MM.1S (cell line): ENCODE measurements at regions not wholly inside any gene's neighbourhood (a gene's known extent, or its start where the extent isn't known, plus 50 kb on each side); places are given as distances from the start of the nearest gene placed in this dataset.

Experiments used
- DNase-seq: peaks from one replicate; pipeline ENCODE4 v3.0.0-alpha.2; 2015
- H2AFZ ChIP-seq: fragments of 300-600 bp; sonication (generic); 2 replicates; pipeline ENCODE4 v1.6.0; 2016; ENCODE audit warnings: antibody characterized with exemption, low read length
- H3F3A ChIP-seq: fragments of 300-600 bp; sonication (generic); 2 replicates; pipeline ENCODE4 v1.6.1; 2016; ENCODE audit warnings: mild to moderate bottlenecking, antibody characterized with exemption, low read length, moderate library complexity, mixed read lengths; ENCODE audit not compliant: insufficient read depth
- H3K27ac ChIP-seq: fragments of 300-600 bp; sonication (generic); 2 replicates; pipeline ENCODE4 v1.5.1; 2016; ENCODE audit warnings: mild to moderate bottlenecking, low read length
- H3K27me3 ChIP-seq: fragments of 300-600 bp; sonication (generic); replicated peaks from 2 replicates; pipeline ENCODE4 v1.6.0; 2016; ENCODE audit warnings: low read length; ENCODE audit not compliant: insufficient read depth
- H3K36me3 ChIP-seq: fragments of 300-600 bp; sonication (generic); replicated peaks from 2 replicates; pipeline ENCODE4 v1.6.1; 2016; ENCODE audit warnings: mild to moderate bottlenecking, low read length, mixed read lengths; ENCODE audit not compliant: insufficient read depth
- H3K4me1 ChIP-seq: fragments of 300-600 bp; sonication (generic); 2 replicates; pipeline ENCODE4 v1.6.1; 2016; ENCODE audit warnings: low read length, mixed read lengths
- H3K4me2 ChIP-seq: fragments of 300-600 bp; sonication (generic); 2 replicates; pipeline ENCODE4 v1.6.0; 2016; ENCODE audit warnings: low read depth, low read length
- H3K4me3 ChIP-seq: fragments of 300-600 bp; sonication (generic); 2 replicates; pipeline ENCODE4 v1.5.1; 2016; ENCODE audit warnings: low read length, mixed read lengths
- H3K79me2 ChIP-seq: fragments of 300-600 bp; sonication (generic); 2 replicates; pipeline ENCODE4 v1.6.1; 2016; ENCODE audit warnings: mixed run types, low read length, mixed read lengths
- H3K9ac ChIP-seq: fragments of 300-600 bp; sonication (generic); 2 replicates; pipeline ENCODE4 v1.6.1; 2016; ENCODE audit warnings: low read length, mixed read lengths
- H3K9me2 ChIP-seq: fragments of 300-600 bp; sonication (generic); replicated peaks from 2 replicates; pipeline ENCODE4 v1.6.1; 2016; ENCODE audit warnings: mild to moderate bottlenecking, low read length, mixed read lengths; ENCODE audit not compliant: insufficient read depth
- H3K9me3 ChIP-seq: fragments of 300-600 bp; sonication (generic); replicated peaks from 2 replicates; pipeline ENCODE4 v1.6.1; 2016; ENCODE audit warnings: mild to moderate bottlenecking, low read length, mixed read lengths; ENCODE audit not compliant: insufficient read depth
- H4K20me1 ChIP-seq: fragments of 300-600 bp; sonication (generic); 2 replicates; pipeline ENCODE4 v1.6.1; 2016; ENCODE audit warnings: mild to moderate bottlenecking, low read length, moderate library complexity, mixed read lengths; ENCODE audit not compliant: insufficient read depth
- CTCF ChIP-seq: fragments of 300-600 bp; sonication (generic); IDR thresholded peaks from 2 replicates; pipeline ENCODE4 v1.5.1; 2016; ENCODE audit warnings: antibody characterized with exemption, low read length, mixed read lengths
- EZH2 ChIP-seq: fragments of 300-600 bp; sonication (generic); optimal IDR thresholded peaks from 2 replicates; pipeline ENCODE3; 2017; ENCODE audit warnings: low read depth, mild to moderate bottlenecking, antibody characterized with exemption, low read length, mixed read lengths
- EZH2phosphoT487 ChIP-seq: fragments of 300-600 bp; sonication (generic); IDR thresholded peaks from 2 replicates; pipeline ENCODE4 v1.6.1; 2018; ENCODE audit warnings: antibody characterized with exemption, low read length

GRCh38 chrX:21276736-21277433 is 97.3 kb upstream of the CNKSR2 start:
- Histone ChIP-seq H4K20me1 (no peaks in the 10 kb centered on the region), H3F3A (no peaks in the 10 kb centered on the region), H3K4me1 (no peaks in the 10 kb centered on the region), H3K27ac (no peak overlapping the region), H3K4me2 (no peak overlapping the region), H3K9me3 (no peaks in the 10 kb centered on the region), H3K9me2 (no peaks in the 10 kb centered on the region), H3K36me3 (no peaks in the 10 kb centered on the region), H3K79me2 (no peaks in the 10 kb centered on the region), H3K4me3 (no peak overlapping the region), H3K9ac (no peak overlapping the region), H3K27me3 (no peaks in the 10 kb centered on the region), H2AFZ (no peak overlapping the region)
- DNase-seq = no peak
- no peak for TF ChIP-seq EZH2phosphoT487
- TF ChIP-seq CTCF = no peak
- no peak for TF ChIP-seq EZH2

- no peak overlapping the region for H3K4me2 ChIP-seq
- H3K9me3 ChIP-seq = no peaks in the 10 kb centered on the region
- no peaks in the 10 kb centered on the region for H3K4me1 ChIP-seq
- no peaks in the 10 kb centered on the region for H3F3A ChIP-seq
- no peak overlapping the region for H3K27ac ChIP-seq
- H3K9me2 ChIP-seq = no peaks in the 10 kb centered on the region
- H2AFZ ChIP-seq = no peak overlapping the region
- H3K4me3 ChIP-seq = no peak overlapping the region
- no peaks in the 10 kb centered on the region for H3K36me3 ChIP-seq
- TF ChIP-seq CTCF = no peak
- no peak for DNase-seq
- no peaks in the 10 kb centered on the region for H4K20me1 ChIP-seq
- H3K79me2 ChIP-seq = no peaks in the 10 kb centered on the region
- H3K9ac ChIP-seq = no peak overlapping the region
- no peaks in the 10 kb centered on the region for H3K27me3 ChIP-seq
Observed at GRCh38 chrX:21289232-21289631, 85.0 kb upstream of the CNKSR2 start.

- Histone ChIP-seq H3K9me2 (no peaks in the 10 kb centered on the region), H3K9me3 (no peaks in the 10 kb centered on the region), H2AFZ (no peak overlapping the region), H4K20me1 (no peaks in the 10 kb centered on the region), H3K4me2 (no peak overlapping the region), H3K36me3 (no peaks in the 10 kb centered on the region), H3K27me3 (no peaks in the 10 kb centered on the region), H3K79me2 (no peaks in the 10 kb centered on the region), H3K27ac (no peak overlapping the region), H3K4me3 (no peak overlapping the region), H3K9ac (no peak overlapping the region), H3F3A (no peaks in the 10 kb centered on the region), H3K4me1 (no peaks in the 10 kb centered on the region)
- DNase-seq = no peak
- TF ChIP-seq EZH2phosphoT487 = no peak
- TF ChIP-seq EZH2 = no peak
- TF ChIP-seq CTCF = no peak
Observed at GRCh38 chrX:21295246-21295820, 78.9 kb upstream of the CNKSR2 start.
